Peyer's patch (tissue), 4 donors: ENCODE measurements at regions not wholly inside any gene's neighbourhood (a gene's known extent, or its start where the extent isn't known, plus 50 kb on each side); places are given as distances from the start of the nearest gene placed in this dataset.

Source experiments
- DNase-seq, 3 donors: peaks; one replicate each; pipeline ENCODE4 v3.0.0-alpha.2; 2017 to 2019
- H3K27ac ChIP-seq, 4 donors: fragments of 200-600 bp; sonication (generic); one replicate each; pipeline ENCODE4 v1.5.1; 2016 to 2019
- H3K27me3 ChIP-seq, 2 donors: fragments of 200-600 bp; sonication (generic); one replicate each; pipeline ENCODE4 v1.5.1; 2019
- H3K36me3 ChIP-seq, 3 donors: fragments of 200-600 bp; sonication (generic); one replicate each; pipeline ENCODE4 v1.5.1; 2016 to 2019
- H3K4me1 ChIP-seq, 4 donors: fragments of 200-600 bp; sonication (generic); one replicate each; pipeline ENCODE4 v1.5.1; 2016 to 2019
- H3K4me3 ChIP-seq, 4 donors: fragments of 200-600 bp; sonication (generic); 1 replicate in 3 of 4; 2 replicates in 1 of 4; pipeline ENCODE4 v1.5.1; 2016 to 2019; ENCODE audit warnings: mild to moderate bottlenecking in 1 of 4
- H3K9me3 ChIP-seq, 4 donors: fragments of 200-600 bp; sonication (generic); one replicate each; pipeline ENCODE4 v1.5.1; 2016 to 2019; ENCODE audit warnings: mild to moderate bottlenecking in 1 of 4
- CTCF ChIP-seq, 6 experiments: fragments of 450-650 bp in 4 of 6; fragments of 200-600 bp in 2 of 6; sonication (generic) in 1 of 6; IDR thresholded peaks; one replicate each; pipeline ENCODE4 v1.5.1; 2017 to 2019; ENCODE audit warnings: antibody characterized with exemption in 6 of 6, mild to moderate bottlenecking in 3 of 6, moderate library complexity in 1 of 6
- POLR2A ChIP-seq, 2 donors: fragments of 450-650 bp; IDR thresholded peaks; one replicate each; pipeline ENCODE4 v1.5.1; 2017; ENCODE audit warnings: antibody characterized with exemption in 2 of 2, mild to moderate bottlenecking in 2 of 2, moderate library complexity in 2 of 2

- peak in 1 of 3 donors; percentile 51 for DNase-seq
- Histone ChIP-seq H3K9me3 (no peaks in the 10 kb centered on the region), H3K27ac (peak overlapping the region in 2 of 4 donors; percentile 31 to 39), H3K27me3 (no peaks in the 10 kb centered on the region), H3K4me1 (peaks cover 0 to 1% (median 0%) of the 10 kb centered on the region in 4 donors), H3K4me3 (no peak overlapping the region), H3K36me3 (no peaks in the 10 kb centered on the region)
- no peak for TF ChIP-seq POLR2A (IDR thresholded peaks at IDR 0.05)
- no peak for TF ChIP-seq CTCF (IDR thresholded peaks at IDR 0.05)
Measured at GRCh38 chr1:55380355-55380970, 165.3 kb upstream of the USP24 start.

GRCh38 chr1:55378582-55378981, 163.4 kb upstream of the USP24 start:
- DNase-seq, result peak in 1 of 3 donors; percentile 51
- Histone ChIP-seq H3K27ac (no peak overlapping the region), H3K4me1 (peaks cover 0 to 4% (median 0%) of the 10 kb centered on the region in 4 donors), H3K36me3 (no peaks in the 10 kb centered on the region), H3K27me3 (no peaks in the 10 kb centered on the region), H3K4me3 (no peak overlapping the region), H3K9me3 (no peaks in the 10 kb centered on the region)
- TF ChIP-seq CTCF (IDR thresholded peaks at IDR 0.05), result peak in 4 of 6 experiments; percentile 31 to 34 (median 32)
- TF ChIP-seq POLR2A (IDR thresholded peaks at IDR 0.05), result no peak

- no peak for DNase-seq
- H3K4me1 ChIP-seq, result peaks cover 0 to 4% (median 0%) of the 10 kb centered on the region in 4 donors
- TF ChIP-seq POLR2A (IDR thresholded peaks at IDR 0.05) (no peak), CTCF (IDR thresholded peaks at IDR 0.05) (no peak)
- no peaks in the 10 kb centered on the region for H3K9me3 ChIP-seq
- H3K4me3 ChIP-seq, result no peak overlapping the region
- no peaks in the 10 kb centered on the region for H3K36me3 ChIP-seq
- H3K27me3 ChIP-seq, result no peaks in the 10 kb centered on the region
- H3K27ac ChIP-seq, result no peak overlapping the region
Measured at GRCh38 chr1:55376897-55377296, 161.7 kb upstream of the USP24 start.

- DNase-seq, result peak in 1 of 3 donors; percentile 50
- peak overlapping the region in 2 of 4 donors; percentile 29 to 50 for H3K27ac ChIP-seq
- H3K9me3 ChIP-seq, result no peaks in the 10 kb centered on the region
Measured at GRCh38 chr1:55375617-55376258, 160.6 kb upstream of the USP24 start.

More at GRCh38 chr1:55375617-55376258, 160.6 kb upstream of the USP24 start:
- TF ChIP-seq POLR2A (IDR thresholded peaks at IDR 0.05), result no peak
- peak; percentile 23 to 86 (median 75) for TF ChIP-seq CTCF (IDR thresholded peaks at IDR 0.05)
- Histone ChIP-seq H3K36me3 (no peaks in the 10 kb centered on the region), H3K4me3 (no peak overlapping the region), H3K27me3 (no peaks in the 10 kb centered on the region), H3K4me1 (peaks cover 0 to 4% (median 0%) of the 10 kb centered on the region in 4 donors)
